D721Med (cell line): ENCODE measurements at regions not wholly inside any gene's neighbourhood (a gene's known extent, or its start where the extent isn't known, plus 50 kb on each side); places are given as distances from the start of the nearest gene placed in this dataset.
A peak's percentile ranks its signal among the peaks of the same experiment; 100 is the strongest.

Source experiments
- DNase-seq: peaks from one replicate; pipeline ENCODE4 v3.0.0; 2011; ENCODE audit warnings: low spot score; ENCODE audit not compliant: insufficient read length
- FAIRE-seq: peaks from 2 replicates; lab custom pipeline; 2011; peaks lifted over from hg19 to GRCh38; lab: Jason Lieb, UNC
- CTCF ChIP-seq: IDR thresholded peaks from 2 replicates; pipeline ENCODE4 v1.5.1; 2012; ENCODE audit warnings: mild to moderate bottlenecking, control low read depth; ENCODE audit not compliant: insufficient read depth; ENCODE audit errors: missing control alignments

GRCh38 chr11:92881940-92882450 is 87.5 kb upstream of the MTNR1B start:
- DNase-seq: no peak
- TF ChIP-seq CTCF: no peak
- FAIRE-seq: no peak

GRCh38 chr11:92882828-92883611 is 86.4 kb upstream of the MTNR1B start:
- TF ChIP-seq CTCF: no peak
- DNase-seq (no peak), FAIRE-seq (no peak)

GRCh38 chr11:92885600-92885999 is 83.9 kb upstream of the MTNR1B start:
- no peak for FAIRE-seq
- TF ChIP-seq CTCF: no peak
- no peak for DNase-seq

GRCh38 chr11:92886243-92886905 is 83.1 kb upstream of the MTNR1B start:
- TF ChIP-seq CTCF: peak; percentile 66
- FAIRE-seq: peak; percentile 71
- peak; percentile 48 for DNase-seq

GRCh38 chr11:92888696-92889095 is 80.8 kb upstream of the MTNR1B start:
- no peak for TF ChIP-seq CTCF
- no peak for DNase-seq
- no peak for FAIRE-seq

- TF ChIP-seq CTCF: no peak
- no peak for FAIRE-seq
These were observed 78.6 kb upstream of the MTNR1B start for GRCh38 chr11:92890846-92891245.

More at GRCh38 chr11:92890846-92891245, 78.6 kb upstream of the MTNR1B start:
- no peak for DNase-seq
